Fibroblast of lung (primary cell): ENCODE measurements at regions not wholly inside any gene's neighbourhood (a gene's known extent, or its start where the extent isn't known, plus 50 kb on each side); places are given as distances from the start of the nearest gene placed in this dataset.

Experiments used
- DNase-seq, 2 donors: peaks; one replicate each; pipeline versions ENCODE4 v3.0.0 to v3.0.0-alpha.2; 2010; ENCODE audit warnings: low read depth in 2 of 2
- H2AFZ ChIP-seq: 2 replicates; pipeline ENCODE4 v1.5.1; 2012; ENCODE audit warnings: low read length, control low read depth, inconsistent platforms
- H3K27ac ChIP-seq: 2 replicates; pipeline ENCODE4 v1.5.1; 2011; ENCODE audit warnings: low read length, control low read depth; ENCODE audit not compliant: insufficient read depth
- H3K27me3 ChIP-seq: 2 replicates; pipeline ENCODE4 v1.5.1; 2011; ENCODE audit warnings: mild to moderate bottlenecking, low read length; ENCODE audit not compliant: control insufficient read depth, insufficient read depth
- H3K36me3 ChIP-seq: 2 replicates; pipeline ENCODE4 v1.5.1; 2011; ENCODE audit warnings: low read length; ENCODE audit not compliant: control insufficient read depth, insufficient read depth
- H3K4me1 ChIP-seq: 2 replicates; pipeline ENCODE4 v1.5.1; 2011; ENCODE audit warnings: low read length; ENCODE audit not compliant: control insufficient read depth, insufficient read depth; ENCODE audit errors: extremely low read depth
- H3K4me2 ChIP-seq: 2 replicates; pipeline ENCODE4 v1.5.1; 2011; ENCODE audit warnings: low read length, control low read depth; ENCODE audit not compliant: insufficient read depth; ENCODE audit errors: extremely low read depth
- H3K4me3 ChIP-seq, 4 experiments: fragments of 200-600 bp in 1 of 4; sonication (generic) in 1 of 4; replicated peaks in 1 of 4; 2 replicates each; pipeline ENCODE4 v1.5.1; 2011 to 2016; ENCODE audit warnings: low read length in 4 of 4, low read depth in 3 of 4, mild to moderate bottlenecking in 3 of 4, control low read depth in 2 of 4, inconsistent platforms in 1 of 4, mixed read lengths in 1 of 4; ENCODE audit not compliant: insufficient read depth in 1 of 4; ENCODE audit errors: control extremely low read depth in 1 of 4
- H3K79me2 ChIP-seq: 2 replicates; pipeline ENCODE4 v1.5.1; 2012; ENCODE audit warnings: mild to moderate bottlenecking, low read length, inconsistent platforms; ENCODE audit not compliant: control insufficient read depth, insufficient read depth
- H3K9ac ChIP-seq: 2 replicates; pipeline ENCODE4 v1.5.1; 2011; ENCODE audit warnings: mild to moderate bottlenecking, low read length, control low read depth; ENCODE audit not compliant: insufficient read depth
- H3K9me3 ChIP-seq: 2 replicates; pipeline ENCODE4 v1.5.1; 2012; ENCODE audit warnings: low read depth, low read length; ENCODE audit not compliant: control insufficient read depth, insufficient read depth
- H4K20me1 ChIP-seq: 2 replicates; pipeline ENCODE4 v1.5.1; 2011; ENCODE audit warnings: low read length; ENCODE audit not compliant: control insufficient read depth, insufficient read depth; ENCODE audit errors: extremely low read depth
- EZH2 ChIP-seq: IDR thresholded peaks from 2 replicates; pipeline ENCODE4 v1.5.1; 2012; ENCODE audit warnings: low read length, control low read depth, mild to moderate bottlenecking; ENCODE audit errors: missing control alignments
- TF ChIP-seq, protein P1 (sequence below), 2 donors: IDR thresholded peaks in 1 of 2; conservative IDR thresholded peaks in 1 of 2; 1 replicate in 1 of 2; 2 replicates in 1 of 2; pipeline ENCODE4 v1.5.1; 2011 to 2012; ENCODE audit warnings: low read length in 2 of 2, control low read depth in 1 of 2, inconsistent platforms in 1 of 2, low read depth in 1 of 2, mild to moderate bottlenecking in 1 of 2

DNA sequence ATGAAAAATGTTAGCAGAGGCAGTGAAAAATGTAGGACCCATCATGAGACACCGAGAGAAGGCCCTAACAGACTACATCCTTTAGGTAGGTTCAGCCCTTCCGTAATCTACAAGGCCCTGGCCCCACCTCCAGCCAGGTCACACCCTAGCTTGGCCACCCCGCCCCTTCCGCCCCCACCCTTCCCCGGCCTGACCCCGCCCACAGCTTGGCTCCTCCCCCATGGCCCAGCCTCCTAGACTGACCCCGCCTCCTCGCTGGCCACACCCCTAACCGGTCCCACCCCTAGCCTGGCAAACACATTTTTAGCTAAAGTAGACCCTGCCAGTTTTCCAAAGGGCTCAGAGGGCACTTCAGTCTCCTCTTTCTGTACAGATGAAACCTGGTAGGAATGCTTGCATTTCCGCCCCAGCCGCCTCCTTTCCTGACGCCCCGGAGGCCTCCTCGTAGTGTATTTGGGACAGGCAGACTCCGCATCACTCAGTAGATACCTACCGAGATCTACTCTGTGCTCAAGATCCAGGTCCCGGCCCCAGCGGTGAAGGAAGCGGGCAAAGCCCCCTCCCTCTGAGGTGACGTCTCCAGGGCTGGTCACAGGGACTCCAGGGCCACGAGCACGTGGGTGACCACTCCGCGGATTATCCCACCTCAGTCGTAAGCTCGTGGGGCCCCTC, 443.5 kb downstream of the PREX1 start:
- no peak overlapping the region for H2AFZ ChIP-seq
- no peak overlapping the region for H3K9ac ChIP-seq
- H3K4me3 ChIP-seq: no peak overlapping the region
- H3K27me3 ChIP-seq: no peaks in the 10 kb centered on the region
- no peak overlapping the region for H3K4me2 ChIP-seq
- no peaks in the 10 kb centered on the region for H3K4me1 ChIP-seq
- no peaks in the 10 kb centered on the region for H3K79me2 ChIP-seq
- no peak for DNase-seq
- no peaks in the 10 kb centered on the region for H3K9me3 ChIP-seq
- H3K36me3 ChIP-seq: no peaks in the 10 kb centered on the region
- H3K27ac ChIP-seq: no peak overlapping the region
- H4K20me1 ChIP-seq: no peaks in the 10 kb centered on the region
- TF ChIP-seq, protein P1, sequence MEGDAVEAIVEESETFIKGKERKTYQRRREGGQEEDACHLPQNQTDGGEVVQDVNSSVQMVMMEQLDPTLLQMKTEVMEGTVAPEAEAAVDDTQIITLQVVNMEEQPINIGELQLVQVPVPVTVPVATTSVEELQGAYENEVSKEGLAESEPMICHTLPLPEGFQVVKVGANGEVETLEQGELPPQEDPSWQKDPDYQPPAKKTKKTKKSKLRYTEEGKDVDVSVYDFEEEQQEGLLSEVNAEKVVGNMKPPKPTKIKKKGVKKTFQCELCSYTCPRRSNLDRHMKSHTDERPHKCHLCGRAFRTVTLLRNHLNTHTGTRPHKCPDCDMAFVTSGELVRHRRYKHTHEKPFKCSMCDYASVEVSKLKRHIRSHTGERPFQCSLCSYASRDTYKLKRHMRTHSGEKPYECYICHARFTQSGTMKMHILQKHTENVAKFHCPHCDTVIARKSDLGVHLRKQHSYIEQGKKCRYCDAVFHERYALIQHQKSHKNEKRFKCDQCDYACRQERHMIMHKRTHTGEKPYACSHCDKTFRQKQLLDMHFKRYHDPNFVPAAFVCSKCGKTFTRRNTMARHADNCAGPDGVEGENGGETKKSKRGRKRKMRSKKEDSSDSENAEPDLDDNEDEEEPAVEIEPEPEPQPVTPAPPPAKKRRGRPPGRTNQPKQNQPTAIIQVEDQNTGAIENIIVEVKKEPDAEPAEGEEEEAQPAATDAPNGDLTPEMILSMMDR (conservative IDR thresholded peaks at IDR 0.05 in 1 of 2, IDR thresholded peaks at IDR 0.05 in 1 of 2; ENCODE audit: low read depth in 1 of 2, low read length in 2 of 2): no peak
- TF ChIP-seq EZH2: no peak

DNA sequence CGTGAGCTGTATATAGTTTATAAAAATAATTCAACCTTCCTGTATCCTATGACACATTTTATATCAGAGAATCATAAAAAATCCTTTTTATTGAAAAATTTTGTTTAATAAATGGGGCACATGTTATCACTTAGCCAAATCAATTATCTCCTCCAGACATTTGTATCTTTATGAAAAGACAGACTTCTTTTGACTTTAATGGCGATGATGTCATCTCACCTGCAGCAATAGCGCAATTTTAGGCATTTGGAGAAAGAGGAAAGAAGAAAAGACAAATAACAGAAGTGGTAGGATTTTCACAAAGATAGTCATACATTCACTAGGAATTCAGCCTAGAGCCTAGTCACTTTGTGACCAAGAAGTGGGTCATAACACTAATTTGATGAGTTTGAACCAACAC, 444.5 kb downstream of the PREX1 start:
- Histone ChIP-seq H3K27ac (no peak overlapping the region), H2AFZ (no peak overlapping the region), H3K79me2 (no peaks in the 10 kb centered on the region), H3K36me3 (no peaks in the 10 kb centered on the region), H3K4me2 (no peak overlapping the region), H3K27me3 (no peaks in the 10 kb centered on the region), H3K9me3 (no peaks in the 10 kb centered on the region), H3K4me3 (no peak overlapping the region), H3K4me1 (no peaks in the 10 kb centered on the region), H3K9ac (no peak overlapping the region), H4K20me1 (no peaks in the 10 kb centered on the region)
- TF ChIP-seq, protein P1 (conservative IDR thresholded peaks at IDR 0.05 in 1 of 2, IDR thresholded peaks at IDR 0.05 in 1 of 2; ENCODE audit: low read depth in 1 of 2, low read length in 2 of 2): no peak
- no peak for TF ChIP-seq EZH2
- no peak for DNase-seq

DNA sequence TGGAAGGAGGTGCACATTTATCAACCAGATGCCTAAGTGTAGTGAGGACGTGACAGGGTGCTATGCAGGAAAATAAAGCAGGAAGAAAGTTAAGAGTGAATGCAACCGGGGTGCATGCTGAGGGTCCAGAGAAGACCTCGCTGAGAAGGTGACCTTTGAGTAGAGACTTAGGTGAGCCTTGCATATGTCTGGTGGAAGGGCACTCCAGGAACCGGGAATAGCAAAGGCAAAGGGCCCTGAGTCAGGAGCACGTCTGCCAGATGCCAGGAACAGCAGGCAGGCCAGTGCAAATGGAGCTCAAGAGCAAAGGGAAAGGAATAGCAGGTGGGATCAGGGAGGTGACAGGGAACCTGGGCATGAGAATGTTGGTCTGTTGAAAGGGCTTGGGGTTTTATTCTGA, 445.5 kb downstream of the PREX1 start:
- no peak for DNase-seq
- Histone ChIP-seq H3K27ac (no peak overlapping the region), H3K79me2 (no peaks in the 10 kb centered on the region), H4K20me1 (no peaks in the 10 kb centered on the region), H2AFZ (no peak overlapping the region), H3K27me3 (no peaks in the 10 kb centered on the region), H3K9me3 (no peaks in the 10 kb centered on the region), H3K4me2 (no peak overlapping the region), H3K4me1 (no peaks in the 10 kb centered on the region), H3K9ac (no peak overlapping the region), H3K36me3 (no peaks in the 10 kb centered on the region), H3K4me3 (no peak overlapping the region)
- TF ChIP-seq, protein P1 (conservative IDR thresholded peaks at IDR 0.05 in 1 of 2, IDR thresholded peaks at IDR 0.05 in 1 of 2; ENCODE audit: low read depth in 1 of 2, low read length in 2 of 2): no peak
- no peak for TF ChIP-seq EZH2
